ENCODE measurements at regions not wholly inside any gene's neighbourhood (a gene's known extent, or its start where the extent isn't known, plus 50 kb on each side); places are given as distances from the start of the nearest gene placed in this dataset.

DNA sequence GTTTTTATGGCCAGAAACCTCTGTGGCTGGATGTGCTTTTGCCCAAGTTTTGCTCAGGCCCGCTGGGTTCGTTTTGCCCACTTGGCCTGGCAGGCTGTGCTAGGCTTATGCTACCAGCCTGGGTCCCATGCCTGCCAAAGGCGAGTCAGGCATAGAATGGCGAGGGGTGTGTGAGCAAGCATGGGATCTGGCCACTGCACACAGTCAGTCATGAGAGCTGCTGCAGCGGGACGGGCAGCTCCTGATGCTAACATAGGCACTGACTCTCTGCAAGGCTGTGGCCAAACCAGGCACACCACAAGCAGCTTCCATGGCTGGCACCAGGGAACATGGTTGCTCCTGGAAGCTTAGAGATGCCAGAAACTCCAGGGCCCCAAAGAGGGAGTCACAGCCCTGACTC is 52.9 kb upstream of the PCDH15 start:
- ATAC-seq (ENCODE audit: insufficient read depth, low read depth) (no peak), DNase-seq (no peak)
- no peak for TF ChIP-seq EZH2 (IDR thresholded peaks at IDR 0.05; ENCODE audit: borderline replicate concordance, low read depth, low read length, severe bottlenecking)
- TF ChIP-seq, protein P1, sequence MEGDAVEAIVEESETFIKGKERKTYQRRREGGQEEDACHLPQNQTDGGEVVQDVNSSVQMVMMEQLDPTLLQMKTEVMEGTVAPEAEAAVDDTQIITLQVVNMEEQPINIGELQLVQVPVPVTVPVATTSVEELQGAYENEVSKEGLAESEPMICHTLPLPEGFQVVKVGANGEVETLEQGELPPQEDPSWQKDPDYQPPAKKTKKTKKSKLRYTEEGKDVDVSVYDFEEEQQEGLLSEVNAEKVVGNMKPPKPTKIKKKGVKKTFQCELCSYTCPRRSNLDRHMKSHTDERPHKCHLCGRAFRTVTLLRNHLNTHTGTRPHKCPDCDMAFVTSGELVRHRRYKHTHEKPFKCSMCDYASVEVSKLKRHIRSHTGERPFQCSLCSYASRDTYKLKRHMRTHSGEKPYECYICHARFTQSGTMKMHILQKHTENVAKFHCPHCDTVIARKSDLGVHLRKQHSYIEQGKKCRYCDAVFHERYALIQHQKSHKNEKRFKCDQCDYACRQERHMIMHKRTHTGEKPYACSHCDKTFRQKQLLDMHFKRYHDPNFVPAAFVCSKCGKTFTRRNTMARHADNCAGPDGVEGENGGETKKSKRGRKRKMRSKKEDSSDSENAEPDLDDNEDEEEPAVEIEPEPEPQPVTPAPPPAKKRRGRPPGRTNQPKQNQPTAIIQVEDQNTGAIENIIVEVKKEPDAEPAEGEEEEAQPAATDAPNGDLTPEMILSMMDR (IDR thresholded peaks at IDR 0.05; ENCODE audit: borderline replicate concordance, extremely low read depth, low read length, poor library complexity, severe bottlenecking), result no peak
- H3K27ac ChIP-seq (ENCODE audit: low read length), result no peak overlapping the region
- H3K36me3 ChIP-seq (ENCODE audit: insufficient read depth, low read length), result no peaks in the 10 kb centered on the region
- no peaks in the 10 kb centered on the region for H3K4me1 ChIP-seq (ENCODE audit: insufficient read depth, low read length)
- H4K20me1 ChIP-seq (ENCODE audit: insufficient read depth, low read length), result no peaks in the 10 kb centered on the region
- no peak overlapping the region for H3K4me2 ChIP-seq (ENCODE audit: insufficient read depth, low read length)
- no peaks in the 10 kb centered on the region for H3K79me2 ChIP-seq (ENCODE audit: insufficient read depth, low read length)
- H3K9ac ChIP-seq (ENCODE audit: low read depth, low read length), result no peak overlapping the region
- no peaks in the 10 kb centered on the region for H3K9me3 ChIP-seq (ENCODE audit: insufficient read depth, low read length, severe bottlenecking)
- H2AFZ ChIP-seq (ENCODE audit: low read depth, low read length), result no peak overlapping the region
- H3K27me3 ChIP-seq (ENCODE audit: insufficient read depth, low read length, poor library complexity), result no peaks in the 10 kb centered on the region
- H3K4me3 ChIP-seq (ENCODE audit: low read depth in 1 of 2, low read length in 2 of 2), result no peak overlapping the region

Measured in DND-41 (cell line).